ENCODE measurements at regions not wholly inside any gene's neighbourhood (a gene's known extent, or its start where the extent isn't known, plus 50 kb on each side); places are given as distances from the start of the nearest gene placed in this dataset.

DNA sequence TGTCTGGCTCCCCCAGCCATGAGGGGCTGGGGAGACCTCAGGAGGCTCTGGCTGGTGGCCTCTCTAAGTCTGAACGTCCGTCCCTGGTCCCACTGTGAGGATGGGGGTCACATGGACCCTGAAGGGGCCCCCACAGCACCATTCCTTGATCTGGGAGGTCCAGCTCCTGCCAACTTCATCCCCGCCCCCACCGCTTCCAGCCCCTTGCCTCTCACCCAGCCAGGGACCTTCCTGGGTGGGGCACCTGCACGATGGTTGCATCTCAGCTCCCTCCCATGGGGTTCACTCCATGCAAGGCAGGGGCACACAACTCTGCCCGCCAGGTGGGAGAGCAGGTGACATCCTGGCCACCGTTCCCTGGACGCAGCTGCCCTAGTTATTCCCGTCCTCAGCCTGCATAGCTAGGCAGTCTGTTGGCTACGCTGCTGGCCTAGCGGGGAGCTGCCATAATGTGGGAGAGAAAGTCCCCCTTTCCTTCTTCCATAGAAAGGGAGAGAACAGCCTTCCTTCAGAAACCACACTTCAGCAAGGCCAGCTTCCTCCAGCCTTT lies 217.9 kb upstream of the RPL38 start:
- Histone ChIP-seq H2AFZ (ENCODE audit: low read length) (no peak overlapping the region), H4K8ac (ENCODE audit: extremely low read depth, insufficient read depth, low read length) (no peak overlapping the region; the same call in 1 of the 2 replicates), H3K23ac (ENCODE audit: insufficient read length) (no peak overlapping the region), H2BK20ac (ENCODE audit: low read length) (no peak overlapping the region), H4K91ac (replicated peaks; ENCODE audit: insufficient read length, low read length) (no peak overlapping the region), H2BK120ac (replicated peaks; ENCODE audit: low read depth, low read length) (no peak overlapping the region), H3K9me3 (ENCODE audit: insufficient read depth in 2 of 2, low read depth in 1 of 2, low read length in 1 of 2) (no peaks in the 10 kb centered on the region), H2BK12ac (ENCODE audit: low read depth, low read length) (no peak overlapping the region), H4K20me1 (replicated peaks in 1 of 2; ENCODE audit: control insufficient read depth in 1 of 2, insufficient read depth in 2 of 2, low read length in 2 of 2) (no peaks in the 10 kb centered on the region), H3K36me3 (ENCODE audit: control insufficient read depth in 2 of 4, insufficient read depth in 4 of 4, low read length in 3 of 4) (no peaks in the 10 kb centered on the region), H2BK15ac (ENCODE audit: low read length) (no peak overlapping the region), H2AK5ac (ENCODE audit: low read depth, low read length) (no peak overlapping the region), H3K14ac (ENCODE audit: insufficient read length) (no peak overlapping the region), H3K79me1 (ENCODE audit: low read depth, low read length) (no peaks in the 10 kb centered on the region; the same call in 1 of the 2 replicates), H3K79me2 (ENCODE audit: control insufficient read depth in 1 of 2, insufficient read depth in 2 of 2, low read length in 2 of 2) (no peaks in the 10 kb centered on the region), H4K5ac (ENCODE audit: insufficient read length, low read depth, low read length) (no peak overlapping the region), H3K18ac (ENCODE audit: extremely low read depth, low read length) (no peak overlapping the region), H3K27me3 (replicated peaks in 1 of 4; ENCODE audit: control insufficient read depth in 3 of 4, extremely low read depth in 1 of 4, insufficient read depth in 3 of 4, low read length in 3 of 4) (0 out of 7 replicates have a peak, but pooled peaks cover 0 to 2% (median 0%) of the 10 kb centered on the region in 4 experiments), H3K4ac (replicated peaks; ENCODE audit: insufficient read length, low read depth, low read length) (no peak overlapping the region), H3K4me1 (replicated peaks in 1 of 4; ENCODE audit: control insufficient read depth in 3 of 4, insufficient read depth in 4 of 4, low read length in 3 of 4) (peaks cover 0 to 2% (median 0%) of the 10 kb centered on the region in 4 experiments; a peak in 2 of 7 replicates), H3K4me3 (ENCODE audit: extremely low read depth in 1 of 4, insufficient read depth in 2 of 4, low read depth in 3 of 4, low read length in 4 of 4) (no peak overlapping the region), H3K4me2 (ENCODE audit: insufficient read depth in 1 of 2, low read depth in 2 of 2, low read length in 2 of 2) (no peak overlapping the region), H2BK5ac (ENCODE audit: low read depth, low read length) (no peak overlapping the region), H3K56ac (replicated peaks; ENCODE audit: insufficient read length, low read depth, low read length) (no peak overlapping the region), H3K27ac (ENCODE audit: low read depth, low read length) (no peak overlapping the region), H3K23me2 (ENCODE audit: low read depth, low read length) (no peaks in the 10 kb centered on the region; the same call in 1 of the 2 replicates), H3K9ac (replicated peaks in 1 of 4; ENCODE audit: extremely low read depth in 1 of 4, low read depth in 3 of 4, low read length in 3 of 4) (no peak overlapping the region)
- FAIRE-seq (no peak), DNase-seq (ENCODE audit: low read depth in 1 of 2, low spot score in 2 of 2) (no peak)
- CTCF ChIA-PET (ENCODE audit: partially characterized antibody) = interaction anchor here (0.7 to 5.8 kb wide), 8 partner anchors 12 to 702 kb away, joined by 3 to 64 read pairs (median 3); no protein-coding TSS in a partner anchor
- 89% methylated on average over 11 of the region's 11 CpGs; no CpG with 5 or more reads in 1 of the 2 experiments for WGBS, 2 experiments (ENCODE audit: extremely low coverage in 1 of 2, insufficient coverage in 1 of 2, insufficient read length in 1 of 2, insufficient replicate concordance in 2 of 2, low coverage in 1 of 2, low lambda C conversion rate in 2 of 2, missing lambda C conversion rate in 1 of 2)
- POLR2A ChIA-PET (ENCODE audit: partially characterized antibody) = interaction anchor here (0.6 to 1.1 kb wide), 2 partner anchors 8 to 855 kb away, joined by 3 to 4 read pairs; no protein-coding TSS in a partner anchor
- TF ChIP-seq RAD21 (IDR thresholded peaks at IDR 0.05 in 1 of 2, conservative IDR thresholded peaks at IDR 0.05 in 1 of 2; ENCODE audit: low read depth in 2 of 2, low read length in 2 of 2) (no peak), RBBP5 (IDR thresholded peaks at IDR 0.05; ENCODE audit: borderline replicate concordance, low read depth, low read length) (no peak), PHF8 (conservative IDR thresholded peaks at IDR 0.05; ENCODE audit: low read depth, low read length) (no peak), RNF2 (IDR thresholded peaks at IDR 0.05; ENCODE audit: borderline replicate concordance, low read depth, low read length, missing control alignments, poor library complexity, severe bottlenecking) (no peak), SP4 (IDR thresholded peaks at IDR 0.05; ENCODE audit: low read length) (no peak), SP1 (IDR thresholded peaks at IDR 0.05; ENCODE audit: low read depth, low read length) (no peak), GTF2F1 (IDR thresholded peaks at IDR 0.05; ENCODE audit: borderline replicate concordance, low read depth, low read length) (no peak), SIRT6 (IDR thresholded peaks at IDR 0.05; ENCODE audit: low read length) (no peak), RFX5 (IDR thresholded peaks at IDR 0.05; ENCODE audit: borderline replicate concordance, low read depth, low read length) (no peak), EGR1 (IDR thresholded peaks at IDR 0.05; ENCODE audit: borderline replicate concordance, low read depth, low read length) (no peak), JUN (IDR thresholded peaks at IDR 0.05; ENCODE audit: low read depth, low read length) (no peak), TAF1 (IDR thresholded peaks at IDR 0.05; ENCODE audit: low read depth, low read length) (no peak)
- TF ChIP-seq, protein P1, sequence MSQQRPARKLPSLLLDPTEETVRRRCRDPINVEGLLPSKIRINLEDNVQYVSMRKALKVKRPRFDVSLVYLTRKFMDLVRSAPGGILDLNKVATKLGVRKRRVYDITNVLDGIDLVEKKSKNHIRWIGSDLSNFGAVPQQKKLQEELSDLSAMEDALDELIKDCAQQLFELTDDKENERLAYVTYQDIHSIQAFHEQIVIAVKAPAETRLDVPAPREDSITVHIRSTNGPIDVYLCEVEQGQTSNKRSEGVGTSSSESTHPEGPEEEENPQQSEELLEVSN (IDR thresholded peaks at IDR 0.05) = no peak
